ENCODE measurements at regions not wholly inside any gene's neighbourhood (a gene's known extent, or its start where the extent isn't known, plus 50 kb on each side); places are given as distances from the start of the nearest gene placed in this dataset.

GRCh38 chr5:115430374-115430773 is 114.2 kb downstream of the FEM1C start:
- TF ChIP-seq CTCF (IDR thresholded peaks at IDR 0.05) (no peak), POLR2A (IDR thresholded peaks at IDR 0.05) (no peak)
